Activated CD4-positive, alpha-beta T cell treated with anti-CD3 and anti-CD28 coated beads, Interleukin-2, amount 10 ng/mL, durations not matched to agents 24 days and 14 days (primary cell): ENCODE measurements at regions not wholly inside any gene's neighbourhood (a gene's known extent, or its start where the extent isn't known, plus 50 kb on each side); places are given as distances from the start of the nearest gene placed in this dataset.

Experiments used
- DNase-seq: peaks from one replicate; pipeline ENCODE4 v3.0.0; 2022
- H3K27ac Mint-ChIP-seq: one replicate; pipeline ENCODE4 v1.8.0; 2022; ENCODE audit warnings: mild to moderate bottlenecking, mixed read lengths
- H3K27me3 Mint-ChIP-seq: one replicate; pipeline ENCODE4 v1.8.0; 2022; ENCODE audit warnings: mixed read lengths
- H3K36me3 Mint-ChIP-seq: one replicate; pipeline ENCODE4 v1.8.0; 2022; ENCODE audit warnings: low read depth, mild to moderate bottlenecking, mixed read lengths
- H3K4me1 Mint-ChIP-seq: one replicate; pipeline ENCODE4 v1.8.0; 2021; ENCODE audit warnings: mixed read lengths
- H3K4me3 Mint-ChIP-seq: one replicate; pipeline ENCODE4 v1.8.0; 2022; ENCODE audit warnings: mild to moderate bottlenecking, moderate library complexity, mixed read lengths
- H3K9me3 Mint-ChIP-seq: one replicate; pipeline ENCODE4 v1.8.0; 2021; ENCODE audit warnings: mixed read lengths
- intact Hi-C: fragments of 100-400 bp; cut with micrococcal nuclease; formaldehyde crosslinking; loops from one replicate; pipeline ENCODE4 v1.15.1; 2023

DNA sequence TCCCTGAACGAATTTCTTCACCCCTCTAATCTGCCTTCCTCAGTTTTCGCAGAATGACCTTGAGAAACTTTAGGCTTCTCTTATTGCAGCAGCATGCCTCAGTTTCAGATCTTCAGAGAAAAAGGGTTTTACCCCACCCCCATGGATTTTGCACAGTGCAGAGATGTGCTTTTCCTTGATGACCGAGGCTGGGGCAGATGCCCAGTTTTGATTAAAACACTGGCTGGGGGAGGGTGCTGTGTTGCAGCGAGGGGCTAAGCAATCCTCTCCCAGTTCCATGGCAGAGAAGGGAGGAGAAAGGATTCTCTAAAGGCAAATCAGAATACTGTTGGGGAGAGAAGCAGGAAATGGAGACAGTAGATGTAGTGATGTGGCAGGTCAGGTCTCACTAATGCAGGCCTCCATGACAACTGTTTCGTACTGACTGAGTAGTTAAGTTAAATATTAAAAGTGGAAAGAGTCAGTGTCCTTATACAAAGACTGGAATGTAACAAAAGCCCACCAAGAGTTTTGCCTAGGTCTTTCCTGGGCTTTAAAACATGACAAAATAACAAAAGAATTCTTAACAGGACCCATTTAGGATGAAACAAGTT lies 50.8 kb upstream of the PDZD8 start:
- H3K27me3 Mint-ChIP-seq: no peaks in the 10 kb centered on the region
- no peak for DNase-seq
- H3K9me3 Mint-ChIP-seq: no peaks in the 10 kb centered on the region
- H3K4me1 Mint-ChIP-seq: peaks cover 2% of the 10 kb centered on the region
- no peak overlapping the region for H3K4me3 Mint-ChIP-seq
- intact Hi-C loops: no loop called here
- H3K36me3 Mint-ChIP-seq: no peaks in the 10 kb centered on the region
- no peak overlapping the region for H3K27ac Mint-ChIP-seq

DNA sequence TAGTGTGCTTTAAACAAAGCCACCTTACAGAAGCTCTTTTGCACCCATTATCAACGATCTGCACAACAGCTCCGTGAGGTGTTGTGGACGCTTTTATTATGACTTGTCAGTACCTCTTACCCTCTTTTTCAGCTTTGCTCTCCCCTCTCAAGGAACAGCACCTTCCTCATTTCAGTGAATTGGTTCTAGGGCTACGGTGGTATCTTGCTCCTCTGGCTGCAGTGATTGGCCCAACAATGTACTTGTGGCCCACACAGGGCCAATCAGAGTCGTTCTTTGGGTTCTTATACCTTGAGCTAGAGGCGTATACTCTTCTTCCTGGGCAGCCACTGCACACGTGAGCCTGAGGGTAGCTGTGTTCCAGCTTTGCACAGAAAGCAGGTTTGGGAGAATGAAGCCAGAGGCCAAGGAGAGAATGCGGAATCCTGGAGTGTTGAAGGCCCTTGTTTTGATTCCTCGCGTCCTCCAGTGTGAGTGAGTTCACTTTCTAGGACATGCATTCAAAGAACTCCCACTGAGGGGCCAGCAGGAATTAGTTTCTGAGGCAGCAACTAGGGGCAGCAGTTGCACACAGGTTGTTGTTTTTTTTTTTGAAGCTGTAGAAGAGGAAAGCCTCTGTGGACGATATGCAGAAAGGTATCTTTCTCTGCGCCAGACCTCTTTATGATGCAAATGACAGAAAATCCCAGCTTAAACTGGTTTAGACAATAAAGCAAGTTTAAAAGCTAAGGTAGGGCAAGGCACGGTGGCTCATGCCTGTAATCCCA lies 49.8 kb upstream of the PDZD8 start:
- Mint-ChIP-seq H3K9me3 (no peaks in the 10 kb centered on the region), H3K4me1 (peaks cover 2% of the 10 kb centered on the region), H3K36me3 (no peaks in the 10 kb centered on the region), H3K27ac (no peak overlapping the region), H3K4me3 (no peak overlapping the region), H3K27me3 (no peaks in the 10 kb centered on the region)
- no peak for DNase-seq
- intact Hi-C loops: no loop called here
